ENCODE measurements at regions not wholly inside any gene's neighbourhood (a gene's known extent, or its start where the extent isn't known, plus 50 kb on each side); places are given as distances from the start of the nearest gene placed in this dataset.

GRCh38 chr10:71038091-71038633 lies 149.8 kb upstream of the PCBD1 start:
- Histone ChIP-seq H3K27ac (ENCODE audit: low read depth, low read length) (no peak overlapping the region), H3K4me1 (ENCODE audit: control insufficient read depth in 1 of 2, insufficient read depth in 2 of 2, low read length in 2 of 2) (no peaks in the 10 kb centered on the region), H3K79me2 (ENCODE audit: insufficient read depth, low read length) (no peaks in the 10 kb centered on the region), H3K9me2 (ENCODE audit: insufficient read depth) (no peaks in the 10 kb centered on the region), H4K20me1 (ENCODE audit: insufficient read depth) (no peaks in the 10 kb centered on the region), H2AFZ (ENCODE audit: low read depth, low read length, poor library complexity, severe bottlenecking) (no peak overlapping the region), H3K27me3 (ENCODE audit: insufficient read depth, low read length) (0 out of 2 replicates have a peak, but pooled peaks cover 2% of the 10 kb centered on the region), H3K9ac (ENCODE audit: low read length) (no peak overlapping the region), H3K36me3 (ENCODE audit: control insufficient read depth in 1 of 2, insufficient read depth in 2 of 2, low read length in 2 of 2) (no peaks in the 10 kb centered on the region), H3K4me3 (replicated peaks in 1 of 2; ENCODE audit: low read depth in 1 of 2, low read length in 2 of 2) (no peak overlapping the region), H3K9me3 (ENCODE audit: control insufficient read depth in 1 of 2, insufficient read depth in 1 of 2, low read depth in 1 of 2, low read length in 2 of 2) (no peaks in the 10 kb centered on the region), H3K4me2 (ENCODE audit: low read length) (no peak overlapping the region)
- no peak for ATAC-seq
- DNase-seq (ENCODE audit: low read depth, low spot score), result no peak
- RAD21 ChIA-PET (ENCODE audit: low non-redundant PET in 1 of 2, low total read pairs in 2 of 2, uncharacterized antibody in 2 of 2, unreplicated experiment in 2 of 2), result no interaction called here
- CTCF ChIA-PET, result no interaction called here
- BruUV-seq (replicated peaks), result no TSS peak
- intact Hi-C loops (cut with micrococcal nuclease), result no loop called here
- TF ChIP-seq SIN3A (IDR thresholded peaks at IDR 0.05; ENCODE audit: low read depth) (no peak), CEBPB (IDR thresholded peaks at IDR 0.05; ENCODE audit: low read depth) (no peak), RAD21 (IDR thresholded peaks at IDR 0.05; ENCODE audit: low read depth) (no peak)
- TF ChIP-seq, protein P1, sequence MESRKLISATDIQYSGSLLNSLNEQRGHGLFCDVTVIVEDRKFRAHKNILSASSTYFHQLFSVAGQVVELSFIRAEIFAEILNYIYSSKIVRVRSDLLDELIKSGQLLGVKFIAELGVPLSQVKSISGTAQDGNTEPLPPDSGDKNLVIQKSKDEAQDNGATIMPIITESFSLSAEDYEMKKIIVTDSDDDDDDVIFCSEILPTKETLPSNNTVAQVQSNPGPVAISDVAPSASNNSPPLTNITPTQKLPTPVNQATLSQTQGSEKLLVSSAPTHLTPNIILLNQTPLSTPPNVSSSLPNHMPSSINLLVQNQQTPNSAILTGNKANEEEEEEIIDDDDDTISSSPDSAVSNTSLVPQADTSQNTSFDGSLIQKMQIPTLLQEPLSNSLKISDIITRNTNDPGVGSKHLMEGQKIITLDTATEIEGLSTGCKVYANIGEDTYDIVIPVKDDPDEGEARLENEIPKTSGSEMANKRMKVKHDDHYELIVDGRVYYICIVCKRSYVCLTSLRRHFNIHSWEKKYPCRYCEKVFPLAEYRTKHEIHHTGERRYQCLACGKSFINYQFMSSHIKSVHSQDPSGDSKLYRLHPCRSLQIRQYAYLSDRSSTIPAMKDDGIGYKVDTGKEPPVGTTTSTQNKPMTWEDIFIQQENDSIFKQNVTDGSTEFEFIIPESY (IDR thresholded peaks at IDR 0.05; ENCODE audit: extremely low read depth, insufficient replicate concordance, low read length), result no peak
- POLR2A ChIA-PET, result no interaction called here

- Histone ChIP-seq H3K4me2 (ENCODE audit: low read length) (no peak overlapping the region), H3K9me3 (ENCODE audit: control insufficient read depth in 1 of 2, insufficient read depth in 1 of 2, low read depth in 1 of 2, low read length in 2 of 2) (no peaks in the 10 kb centered on the region), H3K27ac (ENCODE audit: low read depth, low read length) (no peak overlapping the region), H3K4me3 (replicated peaks in 1 of 2; ENCODE audit: low read depth in 1 of 2, low read length in 2 of 2) (no peak overlapping the region), H3K79me2 (ENCODE audit: insufficient read depth, low read length) (no peaks in the 10 kb centered on the region), H3K4me1 (ENCODE audit: control insufficient read depth in 1 of 2, insufficient read depth in 2 of 2, low read length in 2 of 2) (no peaks in the 10 kb centered on the region), H3K36me3 (ENCODE audit: control insufficient read depth in 1 of 2, insufficient read depth in 2 of 2, low read length in 2 of 2) (no peaks in the 10 kb centered on the region), H3K9ac (ENCODE audit: low read length) (no peak overlapping the region), H2AFZ (ENCODE audit: low read depth, low read length, poor library complexity, severe bottlenecking) (no peak overlapping the region), H3K27me3 (ENCODE audit: insufficient read depth, low read length) (0 out of 2 replicates have a peak, but pooled peaks cover 2% of the 10 kb centered on the region), H3K9me2 (ENCODE audit: insufficient read depth) (no peaks in the 10 kb centered on the region), H4K20me1 (ENCODE audit: insufficient read depth) (no peaks in the 10 kb centered on the region)
- no peak for DNase-seq (ENCODE audit: low read depth, low spot score)
- intact Hi-C loops (cut with micrococcal nuclease), result no loop called here
- ChIA-PET CTCF (no interaction called here), POLR2A (no interaction called here), RAD21 (ENCODE audit: low non-redundant PET in 1 of 2, low total read pairs in 2 of 2, uncharacterized antibody in 2 of 2, unreplicated experiment in 2 of 2) (no interaction called here)
- ATAC-seq, result no peak
- BruUV-seq (replicated peaks), result no TSS peak
- TF ChIP-seq MAX (IDR thresholded peaks at IDR 0.05) (no peak), YY1 (IDR thresholded peaks at IDR 0.05; ENCODE audit: extremely low read depth, insufficient replicate concordance, low read depth, low read length) (no peak), ELF1 (IDR thresholded peaks at IDR 0.05; ENCODE audit: borderline replicate concordance, low read depth) (no peak), SIN3A (IDR thresholded peaks at IDR 0.05; ENCODE audit: low read depth) (no peak)
- TF ChIP-seq, protein P1 (IDR thresholded peaks at IDR 0.05; ENCODE audit: extremely low read depth, insufficient replicate concordance, low read length), result no peak
- TF ChIP-seq, protein P2, sequence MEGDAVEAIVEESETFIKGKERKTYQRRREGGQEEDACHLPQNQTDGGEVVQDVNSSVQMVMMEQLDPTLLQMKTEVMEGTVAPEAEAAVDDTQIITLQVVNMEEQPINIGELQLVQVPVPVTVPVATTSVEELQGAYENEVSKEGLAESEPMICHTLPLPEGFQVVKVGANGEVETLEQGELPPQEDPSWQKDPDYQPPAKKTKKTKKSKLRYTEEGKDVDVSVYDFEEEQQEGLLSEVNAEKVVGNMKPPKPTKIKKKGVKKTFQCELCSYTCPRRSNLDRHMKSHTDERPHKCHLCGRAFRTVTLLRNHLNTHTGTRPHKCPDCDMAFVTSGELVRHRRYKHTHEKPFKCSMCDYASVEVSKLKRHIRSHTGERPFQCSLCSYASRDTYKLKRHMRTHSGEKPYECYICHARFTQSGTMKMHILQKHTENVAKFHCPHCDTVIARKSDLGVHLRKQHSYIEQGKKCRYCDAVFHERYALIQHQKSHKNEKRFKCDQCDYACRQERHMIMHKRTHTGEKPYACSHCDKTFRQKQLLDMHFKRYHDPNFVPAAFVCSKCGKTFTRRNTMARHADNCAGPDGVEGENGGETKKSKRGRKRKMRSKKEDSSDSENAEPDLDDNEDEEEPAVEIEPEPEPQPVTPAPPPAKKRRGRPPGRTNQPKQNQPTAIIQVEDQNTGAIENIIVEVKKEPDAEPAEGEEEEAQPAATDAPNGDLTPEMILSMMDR (IDR thresholded peaks at IDR 0.05 in 2 of 3, conservative IDR thresholded peaks at IDR 0.05 in 1 of 3; ENCODE audit: borderline replicate concordance in 1 of 3, insufficient read depth in 1 of 3, low read depth in 2 of 3, low read length in 2 of 3), result no peak
Observed at GRCh38 chr10:71038921-71039320, 150.6 kb upstream of the PCBD1 start.

Data from HCT116 (cell line).